DND-41 (cell line): ENCODE measurements at regions not wholly inside any gene's neighbourhood (a gene's known extent, or its start where the extent isn't known, plus 50 kb on each side); places are given as distances from the start of the nearest gene placed in this dataset.
"Not testable (repeated sequence)": the region's sequence is repeated elsewhere in the genome, so short reads cannot be mapped to it uniquely, and the experiment has no call there.

Experiments
- ATAC-seq: fragments of 200-7000 bp; cut with Tn5 transposase; 3 replicates; pipeline ENCODE4 v1.9.1; 2021; ENCODE audit warnings: low read depth; ENCODE audit not compliant: insufficient read depth
- DNase-seq: peaks from one replicate; pipeline ENCODE4 v3.0.0-alpha.2; 2020
- H2AFZ ChIP-seq: 2 replicates; pipeline ENCODE4 v1.6.0; 2012; ENCODE audit warnings: low read depth, low read length
- H3K27ac ChIP-seq: 2 replicates; pipeline ENCODE4 v1.5.1; 2012; ENCODE audit warnings: low read length, inconsistent platforms
- H3K27me3 ChIP-seq: fragments of 200-600 bp; sonication (generic); 2 replicates; pipeline ENCODE4 v1.6.0; 2012; ENCODE audit warnings: low read length, mild to moderate bottlenecking, inconsistent platforms; ENCODE audit not compliant: insufficient read depth, poor library complexity
- H3K36me3 ChIP-seq: 2 replicates; pipeline ENCODE4 v1.5.1; 2012; ENCODE audit warnings: low read length, inconsistent platforms; ENCODE audit not compliant: insufficient read depth
- H3K4me1 ChIP-seq: 2 replicates; pipeline ENCODE4 v1.5.1; 2012; ENCODE audit warnings: mild to moderate bottlenecking, low read length; ENCODE audit not compliant: insufficient read depth
- H3K4me2 ChIP-seq: 2 replicates; pipeline ENCODE4 v1.6.0; 2012; ENCODE audit warnings: mild to moderate bottlenecking, moderate library complexity, low read length, inconsistent platforms; ENCODE audit not compliant: insufficient read depth
- H3K4me3 ChIP-seq, 2 experiments: fragments of 200-600 bp in 1 of 2; shearing (Covaris generic) in 1 of 2; 2 replicates each; pipeline ENCODE4 v1.5.1; 2012 to 2016; ENCODE audit warnings: inconsistent platforms in 2 of 2, low read length in 2 of 2, mild to moderate bottlenecking in 2 of 2, low read depth in 1 of 2, moderate library complexity in 1 of 2
- H3K79me2 ChIP-seq: 2 replicates; pipeline ENCODE4 v1.6.0; 2012; ENCODE audit warnings: low read length, inconsistent platforms; ENCODE audit not compliant: insufficient read depth
- H3K9ac ChIP-seq: 2 replicates; pipeline ENCODE4 v1.6.0; 2012; ENCODE audit warnings: low read depth, mild to moderate bottlenecking, inconsistent platforms, low read length, moderate library complexity
- H3K9me3 ChIP-seq: 2 replicates; pipeline ENCODE4 v1.5.1; 2012; ENCODE audit warnings: low read length, moderate library complexity, mild to moderate bottlenecking, inconsistent platforms; ENCODE audit not compliant: insufficient read depth, severe bottlenecking
- H4K20me1 ChIP-seq: 2 replicates; pipeline ENCODE4 v1.6.0; 2012; ENCODE audit warnings: low read length; ENCODE audit not compliant: insufficient read depth
- CTCF ChIP-seq: IDR thresholded peaks from 2 replicates; pipeline ENCODE4 v1.5.1; 2012; ENCODE audit warnings: borderline replicate concordance, low read length, moderate library complexity, mild to moderate bottlenecking; ENCODE audit not compliant: poor library complexity, severe bottlenecking; ENCODE audit errors: extremely low read depth
- EZH2 ChIP-seq: IDR thresholded peaks from 3 replicates; pipeline ENCODE4 v1.6.1; 2012; ENCODE audit warnings: borderline replicate concordance, low read depth, mild to moderate bottlenecking, moderate library complexity, low read length, inconsistent platforms; ENCODE audit not compliant: severe bottlenecking

- Histone ChIP-seq H3K36me3 (no peaks in the 10 kb centered on the region), H4K20me1 (no peaks in the 10 kb centered on the region), H3K27me3 (no peaks in the 10 kb centered on the region), H3K4me1 (no peaks in the 10 kb centered on the region), H3K27ac (no peak overlapping the region), H3K9me3 (no peaks in the 10 kb centered on the region), H3K79me2 (no peaks in the 10 kb centered on the region), H3K4me2 (no peak overlapping the region), H3K9ac (no peak overlapping the region), H2AFZ (no peak overlapping the region), H3K4me3 (no peak overlapping the region)
- TF ChIP-seq EZH2 (no peak), CTCF (no peak)
- DNase-seq = no peak
- no peak for ATAC-seq
These were observed 133.9 kb upstream of the VANGL1 start for GRCh38 chr1:115507901-115508300.

- H4K20me1 ChIP-seq = no peaks in the 10 kb centered on the region
- TF ChIP-seq EZH2 = no peak
- TF ChIP-seq CTCF = peak; percentile 58
- no peak overlapping the region for H3K4me3 ChIP-seq
- no peak overlapping the region for H3K27ac ChIP-seq
- no peaks in the 10 kb centered on the region for H3K36me3 ChIP-seq
- no peak overlapping the region for H3K4me2 ChIP-seq
- H3K9ac ChIP-seq = no peak overlapping the region
- H3K27me3 ChIP-seq = no peaks in the 10 kb centered on the region
- DNase-seq (peak; percentile 4), ATAC-seq (no peak)
- no peaks in the 10 kb centered on the region for H3K9me3 ChIP-seq
- no peaks in the 10 kb centered on the region for H3K4me1 ChIP-seq
- H3K79me2 ChIP-seq = no peaks in the 10 kb centered on the region
- H2AFZ ChIP-seq = no peak overlapping the region
These were observed 134.7 kb upstream of the VANGL1 start for GRCh38 chr1:115506924-115507589.

GRCh38 chr1:115506518-115506917 lies 135.3 kb upstream of the VANGL1 start:
- Histone ChIP-seq H3K79me2 (no peaks in the 10 kb centered on the region), H3K4me1 (no peaks in the 10 kb centered on the region), H4K20me1 (no peaks in the 10 kb centered on the region), H3K9me3 (no peaks in the 10 kb centered on the region), H3K4me3 (no peak overlapping the region), H3K4me2 (no peak overlapping the region), H3K9ac (no peak overlapping the region), H3K27me3 (no peaks in the 10 kb centered on the region), H3K36me3 (no peaks in the 10 kb centered on the region), H2AFZ (no peak overlapping the region), H3K27ac (no peak overlapping the region)
- TF ChIP-seq CTCF = no peak
- TF ChIP-seq EZH2 = no peak
- DNase-seq (no peak), ATAC-seq (no peak)

GRCh38 chr1:115505148-115505571 lies 136.6 kb upstream of the VANGL1 start:
- Histone ChIP-seq H4K20me1 (no peaks in the 10 kb centered on the region), H3K27ac (no peak overlapping the region), H2AFZ (no peak overlapping the region), H3K27me3 (no peaks in the 10 kb centered on the region), H3K79me2 (no peaks in the 10 kb centered on the region), H3K4me2 (no peak overlapping the region), H3K9me3 (no peaks in the 10 kb centered on the region), H3K4me1 (no peaks in the 10 kb centered on the region), H3K4me3 (no peak overlapping the region), H3K36me3 (no peaks in the 10 kb centered on the region), H3K9ac (no peak overlapping the region)
- DNase-seq (no peak), ATAC-seq (no peak)
- TF ChIP-seq EZH2 = no peak
- no peak for TF ChIP-seq CTCF

- H3K79me2 ChIP-seq, H4K20me1 ChIP-seq, H2AFZ ChIP-seq, ATAC-seq, H3K4me1 ChIP-seq, H3K9ac ChIP-seq, H3K27ac ChIP-seq, H3K36me3 ChIP-seq, H3K4me3 ChIP-seq, H3K27me3 ChIP-seq, H3K4me2 ChIP-seq, H3K9me3 ChIP-seq, DNase-seq: not testable (repeated sequence)
These were observed 139.6 kb upstream of the VANGL1 start for GRCh38 chr1:115502183-115502582.
